Heart right ventricle (tissue), 16 donors: ENCODE measurements at regions not wholly inside any gene's neighbourhood (a gene's known extent, or its start where the extent isn't known, plus 50 kb on each side); places are given as distances from the start of the nearest gene placed in this dataset.

Experiments used
- ATAC-seq, 8 donors: fragments of 200-7000 bp; cut with Tn5 transposase; one replicate each; pipeline ENCODE4 v1.9.1; 2020; ENCODE audit warnings: mild to moderate bottlenecking in 8 of 8, moderate library complexity in 8 of 8, moderate number of reproducible peaks in 1 of 8
- DNase-seq, 2 donors: peaks; one replicate each; pipeline ENCODE4 v3.0.0-alpha.2; 2020
- H3K27ac ChIP-seq, 10 donors: fragments of 200-600 bp; sonication (generic) in 2 of 10; one replicate each; pipeline versions ENCODE4 v1.5.0 to v1.8.0; 2020 to 2022; ENCODE audit warnings: mild to moderate bottlenecking in 3 of 10
- H3K27me3 ChIP-seq, 7 donors: fragments of 200-600 bp; one replicate each; pipeline ENCODE4 v1.8.0; 2021 to 2022; ENCODE audit warnings: mild to moderate bottlenecking in 2 of 7
- H3K36me3 ChIP-seq, 9 donors: fragments of 200-600 bp; sonication (generic) in 1 of 9; one replicate each; pipeline versions ENCODE4 v1.5.0 to v1.8.0; 2020 to 2022; ENCODE audit warnings: mild to moderate bottlenecking in 2 of 9
- H3K4me1 ChIP-seq, 9 donors: fragments of 200-600 bp; sonication (generic) in 1 of 9; one replicate each; pipeline versions ENCODE4 v1.5.0 to v1.8.0; 2020 to 2022; ENCODE audit warnings: mild to moderate bottlenecking in 4 of 9
- H3K4me3 ChIP-seq, 10 donors: fragments of 200-600 bp; sonication (generic) in 2 of 10; one replicate each; pipeline versions ENCODE4 v1.5.0 to v1.8.0; 2020 to 2022; ENCODE audit warnings: mild to moderate bottlenecking in 7 of 10, moderate library complexity in 2 of 10
- H3K9me3 ChIP-seq, 11 donors: fragments of 200-600 bp in 10 of 11; sonication (generic) in 2 of 11; one replicate each; pipeline versions ENCODE4 v1.5.0 to v1.8.0; 2013 to 2022; ENCODE audit warnings: mild to moderate bottlenecking in 2 of 11, control low read depth in 1 of 11, moderate library complexity in 1 of 11
- WGBS, 2 donors: extraction: QIAGEN DNeasy Blood & Tissue Kit; methylation state at CpG; one replicate each; pipeline ENCODE4 v1.1.7; 2013; ENCODE audit warnings: inconsistent platforms in 1 of 2; 5-methylcytosine and 5-hydroxymethylcytosine counted together
- intact Hi-C, 10 donors: fragments of 100-400 bp; cut with DNase I; formaldehyde crosslinking; loops; one replicate each; pipeline versions ENCODE4 v1.11.1 to v1.14.2; 2022
- TF ChIP-seq, protein P1 (sequence below), 9 donors: fragments of 200-600 bp; sonication (generic) in 2 of 9; IDR thresholded peaks; one replicate each; pipeline versions ENCODE4 v1.5.0 to v1.8.0; 2021 to 2022; ENCODE audit warnings: antibody characterized with exemption in 9 of 9, mild to moderate bottlenecking in 5 of 9, moderate library complexity in 1 of 9
- donor health status: Arrhythmogenic right ventricular cardiomyopathy.
- donor health status: ischemic (EF 13 %, LVEDD 7.1; RV severe dilation, severe dysfunction).
- donor health status: healthy with polysubstance abuse.
- donor health status: DM: no; HTN: yes; CAD: no.
- donor health status: DM: no; HTN: no; CAD: no.
- donor health status: ischemic (EF 25% LVEDD 6.9; RV normal size, moderate dysfunction).
- donor health status: ischemic (EF 25% LVEDD 5.7; RV mildly dilated, moderate dysfunction).
- donor health status: healthy.
- donor health status: DM: yes; HTN: yes; CAD: no.
- donor health status: Ischemic cardiomyopathy.
- donor health status: ischemic (EF 35%, LVEDD 5.7; RV mildly dilated, moderate dysfunction).
- donor health status: nonischemic (EF 11% LVEDD 7.7; RV severe dilation, severe dysfunction).
- donor health status: DM: yes; HTN: yes; CAD: no.
- donor health status: PGD.
- donor health status: ischemic (EF 29% LVEDD 5.4; RV normal size, mild dysfunction).
- donor health status: nonischemic (EF 23%, LVEDD 6.1; RV moderate dilation, normal function).

DNA sequence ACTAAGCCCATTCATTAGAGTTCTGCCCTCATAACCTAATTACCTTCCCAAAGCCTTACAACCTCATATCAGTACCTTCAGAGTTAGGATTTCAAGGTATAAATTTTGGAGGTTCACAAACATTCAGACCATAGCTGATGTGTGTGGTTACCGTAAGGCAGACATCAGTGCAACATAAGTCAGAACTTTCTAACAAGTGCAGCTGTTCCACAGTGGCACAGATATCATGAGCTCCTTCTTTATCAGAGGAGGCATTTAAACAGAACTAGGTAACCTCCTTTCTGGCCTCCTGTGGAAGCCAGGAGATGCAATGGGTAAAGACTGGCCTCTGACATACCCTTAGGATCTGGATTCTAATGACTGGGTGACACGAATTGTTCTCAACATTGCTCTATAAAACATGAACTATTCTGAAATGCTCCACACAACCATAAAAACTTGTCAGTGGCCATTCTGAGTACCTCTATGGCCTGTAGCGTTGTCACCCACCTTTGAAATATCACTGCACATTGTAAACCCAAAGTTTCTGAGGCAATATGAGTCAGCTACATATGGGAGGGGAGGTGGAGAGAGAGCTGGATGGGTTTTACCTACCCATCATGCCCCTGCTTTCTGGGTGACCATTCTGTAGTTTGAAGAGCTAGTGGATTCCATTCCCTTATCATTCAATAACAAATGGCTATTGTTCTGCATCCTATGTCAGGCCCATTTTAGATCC lies 546.0 kb upstream of the TBL1XR1 start:
- Histone ChIP-seq H3K27me3 (no peaks in the 10 kb centered on the region), H3K4me1 (peaks cover 0 to 26% (median 4%) of the 10 kb centered on the region in 9 donors), H3K9me3 (peaks cover 0 to 4% (median 0%) of the 10 kb centered on the region in 11 donors), H3K36me3 (no peaks in the 10 kb centered on the region), H3K27ac (peak overlapping the region in 1 of 10 donors; percentile 64), H3K4me3 (no peak overlapping the region)
- 62 to 81% methylated on average over 3 of the region's 3 CpGs for WGBS, 2 donors
- intact Hi-C loops: no loop called here
- TF ChIP-seq, protein P1, sequence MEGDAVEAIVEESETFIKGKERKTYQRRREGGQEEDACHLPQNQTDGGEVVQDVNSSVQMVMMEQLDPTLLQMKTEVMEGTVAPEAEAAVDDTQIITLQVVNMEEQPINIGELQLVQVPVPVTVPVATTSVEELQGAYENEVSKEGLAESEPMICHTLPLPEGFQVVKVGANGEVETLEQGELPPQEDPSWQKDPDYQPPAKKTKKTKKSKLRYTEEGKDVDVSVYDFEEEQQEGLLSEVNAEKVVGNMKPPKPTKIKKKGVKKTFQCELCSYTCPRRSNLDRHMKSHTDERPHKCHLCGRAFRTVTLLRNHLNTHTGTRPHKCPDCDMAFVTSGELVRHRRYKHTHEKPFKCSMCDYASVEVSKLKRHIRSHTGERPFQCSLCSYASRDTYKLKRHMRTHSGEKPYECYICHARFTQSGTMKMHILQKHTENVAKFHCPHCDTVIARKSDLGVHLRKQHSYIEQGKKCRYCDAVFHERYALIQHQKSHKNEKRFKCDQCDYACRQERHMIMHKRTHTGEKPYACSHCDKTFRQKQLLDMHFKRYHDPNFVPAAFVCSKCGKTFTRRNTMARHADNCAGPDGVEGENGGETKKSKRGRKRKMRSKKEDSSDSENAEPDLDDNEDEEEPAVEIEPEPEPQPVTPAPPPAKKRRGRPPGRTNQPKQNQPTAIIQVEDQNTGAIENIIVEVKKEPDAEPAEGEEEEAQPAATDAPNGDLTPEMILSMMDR (IDR thresholded peaks at IDR 0.05): no peak
- DNase-seq: no peak
- no peak for ATAC-seq

DNA sequence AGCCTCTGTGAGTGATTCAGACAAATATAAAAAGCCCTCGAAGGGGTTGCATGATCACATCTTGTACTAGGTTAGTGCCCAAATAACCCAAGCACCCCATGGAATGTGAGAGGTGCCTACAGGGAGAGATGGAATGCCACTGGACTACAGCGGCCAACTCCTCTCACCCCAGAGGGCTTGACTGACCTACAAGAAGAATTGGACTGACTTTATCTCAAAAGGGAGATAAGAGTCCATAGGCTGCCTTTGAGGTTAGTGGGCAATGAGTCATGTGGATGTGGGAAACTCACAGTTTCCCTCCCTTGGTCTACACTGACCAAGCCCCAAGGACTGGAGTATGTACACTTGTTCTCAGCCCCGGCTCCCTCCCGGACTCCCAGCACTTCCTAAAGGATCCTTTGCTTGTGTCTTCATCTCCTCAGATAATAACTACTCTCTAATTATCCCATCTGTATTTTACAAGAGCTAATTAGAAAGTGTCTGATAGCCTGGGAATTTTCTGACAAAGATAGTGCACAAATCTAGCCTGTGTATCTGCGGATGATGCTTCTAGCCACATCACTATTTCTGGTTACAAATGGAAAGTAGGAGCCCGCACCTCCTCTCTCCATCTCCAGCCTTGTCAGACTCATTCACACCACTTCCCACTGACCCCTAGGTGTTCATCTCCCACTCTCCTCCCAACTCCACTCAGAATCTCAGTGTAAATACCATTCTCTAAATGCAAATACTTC lies 547.8 kb upstream of the TBL1XR1 start:
- Histone ChIP-seq H3K36me3 (no peaks in the 10 kb centered on the region), H3K27me3 (no peaks in the 10 kb centered on the region), H3K27ac (peak overlapping the region in 8 of 10 donors; percentile 9 to 64 (median 40)), H3K9me3 (peaks cover 0 to 4% (median 0%) of the 10 kb centered on the region in 11 donors), H3K4me3 (no peak overlapping the region), H3K4me1 (peaks cover 0 to 26% (median 4%) of the 10 kb centered on the region in 9 donors)
- intact Hi-C loops: no loop called here
- peak in 7 of 8 donors; percentile 29 to 96 (median 86) for ATAC-seq
- WGBS, 2 donors: 49 to 63% methylated on average over 6 of the region's 6 CpGs
- no peak for DNase-seq
- TF ChIP-seq, protein P1 (IDR thresholded peaks at IDR 0.05): no peak

DNA sequence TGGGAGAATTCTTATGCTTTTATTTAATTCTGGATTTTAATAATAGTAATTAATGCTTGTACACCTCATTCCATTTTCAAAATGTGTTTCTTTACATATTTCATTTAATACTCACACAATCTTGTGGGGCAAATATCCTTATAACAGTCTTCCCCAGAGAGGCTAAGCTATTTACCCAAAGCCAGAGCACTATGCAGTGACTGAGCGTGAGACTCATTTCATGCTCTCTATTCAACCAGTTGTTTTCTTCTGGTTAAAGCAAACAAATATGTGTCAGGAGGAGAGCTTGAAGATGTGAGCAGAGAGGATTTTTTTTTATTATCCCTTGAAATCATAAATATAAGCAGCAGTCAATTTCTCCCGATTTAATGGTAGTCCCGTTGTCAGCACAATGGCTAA lies 548.3 kb upstream of the TBL1XR1 start:
- peaks cover 0 to 4% (median 0%) of the 10 kb centered on the region in 11 donors for H3K9me3 ChIP-seq
- H3K36me3 ChIP-seq: no peaks in the 10 kb centered on the region
- TF ChIP-seq, protein P1 (IDR thresholded peaks at IDR 0.05): no peak
- intact Hi-C loops: no loop called here
- WGBS, 2 donors: 66 to 81% methylated on average over 3 of the region's 3 CpGs
- H3K27ac ChIP-seq: peak overlapping the region in 7 of 10 donors; percentile 31 to 64 (median 40)
- no peak overlapping the region for H3K4me3 ChIP-seq
- ATAC-seq (no peak), DNase-seq (no peak)
- H3K27me3 ChIP-seq: no peaks in the 10 kb centered on the region
- peaks cover 0 to 26% (median 4%) of the 10 kb centered on the region in 9 donors for H3K4me1 ChIP-seq

DNA sequence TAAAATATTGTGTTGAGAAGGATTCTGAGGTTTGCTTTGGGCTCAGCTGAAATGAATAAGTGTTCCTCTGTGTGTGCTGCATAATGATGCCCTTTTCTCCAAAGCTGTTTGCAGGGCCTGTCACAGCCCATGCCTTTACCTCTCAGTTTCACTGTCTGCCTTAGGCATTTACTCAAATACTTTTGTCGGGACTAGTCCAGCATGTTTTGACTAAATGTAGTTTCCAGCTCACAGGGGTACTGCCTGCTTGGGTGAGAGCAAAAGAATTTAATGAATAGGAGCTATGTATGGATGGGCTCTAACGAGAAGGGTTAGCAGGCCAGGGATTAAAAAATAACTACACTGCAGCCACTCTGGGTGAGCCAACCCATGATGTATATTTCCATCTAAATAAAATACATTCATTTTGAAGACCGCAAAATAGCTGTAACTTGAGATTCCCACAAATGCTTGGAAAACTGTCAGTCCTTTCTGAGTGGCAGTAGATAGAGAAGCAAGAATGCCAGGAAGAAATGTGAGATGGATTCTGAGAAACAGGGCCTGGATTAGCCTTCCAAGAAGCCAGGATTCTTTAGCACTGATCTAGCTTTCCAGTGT lies 549.2 kb upstream of the TBL1XR1 start:
- H3K4me3 ChIP-seq: no peak overlapping the region
- WGBS, 2 donors: 78 to 82% methylated on average over 3 of the region's 3 CpGs

More for the DNA sequence above, 549.2 kb upstream of the TBL1XR1 start:
- H3K36me3 ChIP-seq: no peaks in the 10 kb centered on the region
- peaks cover 0 to 26% (median 4%) of the 10 kb centered on the region in 9 donors for H3K4me1 ChIP-seq
- H3K27me3 ChIP-seq: no peaks in the 10 kb centered on the region
- ATAC-seq (no peak), DNase-seq (no peak)
- peak overlapping the region in 4 of 10 donors; percentile 3 to 64 (median 14) for H3K27ac ChIP-seq
- peaks cover 0 to 4% (median 0%) of the 10 kb centered on the region in 11 donors for H3K9me3 ChIP-seq
- intact Hi-C loops: no loop called here
- TF ChIP-seq, protein P1 (IDR thresholded peaks at IDR 0.05): no peak
